ACC112 (cell line): ENCODE measurements at regions not wholly inside any gene's neighbourhood (a gene's known extent, or its start where the extent isn't known, plus 50 kb on each side); places are given as distances from the start of the nearest gene placed in this dataset.
A peak's percentile ranks its signal among the peaks of the same experiment; 100 is the strongest.

Experiments
- H2AFZ ChIP-seq: fragments of 200-600 bp; sonication (generic); one replicate; pipeline ENCODE4 v1.6.0; 2017; ENCODE audit warnings: antibody characterized with exemption, low read length; ENCODE audit not compliant: unreplicated experiment
- H3K27ac ChIP-seq: fragments of 200-600 bp; sonication (generic); 2 replicates; pipeline ENCODE4 v1.5.1; 2014; ENCODE audit warnings: low read depth, mild to moderate bottlenecking, antibody characterized with exemption, low read length, moderate library complexity
- H3K27me3 ChIP-seq: fragments of 200-600 bp; sonication (generic); 2 replicates; pipeline ENCODE4 v1.6.1; 2014; ENCODE audit warnings: mild to moderate bottlenecking, antibody characterized with exemption, low read length, moderate library complexity, mixed read lengths; ENCODE audit not compliant: insufficient read depth
- H3K36me3 ChIP-seq: fragments of 200-600 bp; sonication (generic); 2 replicates; pipeline ENCODE4 v1.6.1; 2016; ENCODE audit warnings: mild to moderate bottlenecking, antibody characterized with exemption, low read length, moderate library complexity, mixed read lengths; ENCODE audit not compliant: insufficient read depth
- H3K4me1 ChIP-seq: fragments of 200-600 bp; sonication (generic); one replicate; pipeline ENCODE4 v1.6.1; 2016; ENCODE audit warnings: low read length, mixed read lengths; ENCODE audit not compliant: insufficient read depth, unreplicated experiment, control insufficient read depth
- H3K4me3 ChIP-seq: fragments of 200-600 bp; sonication (generic); 2 replicates; pipeline ENCODE4 v1.5.1; 2014; ENCODE audit warnings: mild to moderate bottlenecking, low read depth, low read length
- H3K79me2 ChIP-seq: fragments of 200-600 bp; sonication (generic); one replicate; pipeline ENCODE4 v1.6.0; 2016; ENCODE audit warnings: low read length; ENCODE audit not compliant: control insufficient read depth, unreplicated experiment, insufficient read depth

GRCh38 chr6:104579310-104579863 is 280.3 kb downstream of the HACE1 start:
- Histone ChIP-seq H3K36me3 (no peaks in the 10 kb centered on the region), H3K27ac (no peak overlapping the region), H3K4me1 (no peaks in the 10 kb centered on the region), H3K4me3 (no peak overlapping the region), H3K79me2 (no peaks in the 10 kb centered on the region), H3K27me3 (no peaks in the 10 kb centered on the region), H2AFZ (no peak overlapping the region)

- H2AFZ ChIP-seq = no peak overlapping the region
- H3K4me3 ChIP-seq = no peak overlapping the region
- H3K4me1 ChIP-seq = no peaks in the 10 kb centered on the region
- H3K36me3 ChIP-seq = no peaks in the 10 kb centered on the region
- no peak overlapping the region for H3K27ac ChIP-seq
- H3K27me3 ChIP-seq = no peaks in the 10 kb centered on the region
- H3K79me2 ChIP-seq = no peaks in the 10 kb centered on the region
Observed at GRCh38 chr6:104575536-104575935, 284.2 kb downstream of the HACE1 start.

- no peaks in the 10 kb centered on the region for H3K79me2 ChIP-seq
- H3K36me3 ChIP-seq = no peaks in the 10 kb centered on the region
- no peaks in the 10 kb centered on the region for H3K27me3 ChIP-seq
- H2AFZ ChIP-seq = no peak overlapping the region
- no peaks in the 10 kb centered on the region for H3K4me1 ChIP-seq
- no peak overlapping the region for H3K4me3 ChIP-seq
- H3K27ac ChIP-seq = no peak overlapping the region
Observed at GRCh38 chr6:104574135-104574750, 285.5 kb downstream of the HACE1 start.

GRCh38 chr6:104573350-104573749 is 286.4 kb downstream of the HACE1 start:
- H2AFZ ChIP-seq = no peak overlapping the region
- no peaks in the 10 kb centered on the region for H3K79me2 ChIP-seq
- H3K36me3 ChIP-seq = no peaks in the 10 kb centered on the region
- no peak overlapping the region for H3K27ac ChIP-seq
- no peak overlapping the region for H3K4me3 ChIP-seq
- no peaks in the 10 kb centered on the region for H3K4me1 ChIP-seq
- no peaks in the 10 kb centered on the region for H3K27me3 ChIP-seq

- Histone ChIP-seq H3K27me3 (no peaks in the 10 kb centered on the region), H3K79me2 (no peaks in the 10 kb centered on the region), H3K36me3 (no peaks in the 10 kb centered on the region), H3K4me1 (no peaks in the 10 kb centered on the region), H3K4me3 (no peak overlapping the region), H2AFZ (no peak overlapping the region), H3K27ac (no peak overlapping the region)
Observed at GRCh38 chr6:104572901-104573300, 286.8 kb downstream of the HACE1 start.

GRCh38 chr6:104566411-104566810 is 293.3 kb downstream of the HACE1 start:
- Histone ChIP-seq H2AFZ (peak overlapping the region; percentile 17), H3K27ac (no peak overlapping the region), H3K4me3 (no peak overlapping the region), H3K36me3 (no peaks in the 10 kb centered on the region), H3K4me1 (peaks cover 14% of the 10 kb centered on the region), H3K79me2 (no peaks in the 10 kb centered on the region), H3K27me3 (no peaks in the 10 kb centered on the region)

GRCh38 chr6:104563306-104563705 is 296.4 kb downstream of the HACE1 start:
- H3K4me1 ChIP-seq = peaks cover 18% of the 10 kb centered on the region
- no peaks in the 10 kb centered on the region for H3K36me3 ChIP-seq
- no peak overlapping the region for H2AFZ ChIP-seq
- no peaks in the 10 kb centered on the region for H3K79me2 ChIP-seq
- H3K27me3 ChIP-seq = no peaks in the 10 kb centered on the region
- no peak overlapping the region for H3K4me3 ChIP-seq
- H3K27ac ChIP-seq = no peak overlapping the region

- H3K27ac ChIP-seq = no peak overlapping the region
- H3K27me3 ChIP-seq = no peaks in the 10 kb centered on the region
- H3K4me1 ChIP-seq = peaks cover 3% of the 10 kb centered on the region
- no peak overlapping the region for H2AFZ ChIP-seq
- H3K36me3 ChIP-seq = no peaks in the 10 kb centered on the region
- H3K79me2 ChIP-seq = no peaks in the 10 kb centered on the region
- H3K4me3 ChIP-seq = no peak overlapping the region
Observed at GRCh38 chr6:104559435-104560202, 300.1 kb downstream of the HACE1 start.

- Histone ChIP-seq H3K27me3 (peaks cover 5% of the 10 kb centered on the region; the same call in 1 of the 2 replicates), H2AFZ (no peak overlapping the region), H3K27ac (no peak overlapping the region), H3K4me1 (peaks cover 3% of the 10 kb centered on the region), H3K36me3 (no peaks in the 10 kb centered on the region), H3K79me2 (no peaks in the 10 kb centered on the region), H3K4me3 (no peak overlapping the region)
Observed at GRCh38 chr6:104558746-104559145, 301.0 kb downstream of the HACE1 start.

GRCh38 chr6:104548297-104548696 is 311.4 kb downstream of the HACE1 start:
- H3K36me3 ChIP-seq = no peaks in the 10 kb centered on the region
- no peaks in the 10 kb centered on the region for H3K4me1 ChIP-seq
- H2AFZ ChIP-seq = no peak overlapping the region
- no peak overlapping the region for H3K27ac ChIP-seq
- H3K79me2 ChIP-seq = no peaks in the 10 kb centered on the region
- H3K27me3 ChIP-seq = no peaks in the 10 kb centered on the region
- H3K4me3 ChIP-seq = no peak overlapping the region

GRCh38 chr6:104541411-104541810 is 318.3 kb downstream of the HACE1 start:
- Histone ChIP-seq H3K27ac (no peak overlapping the region), H3K4me1 (peaks cover 9% of the 10 kb centered on the region), H3K27me3 (no peaks in the 10 kb centered on the region), H3K79me2 (no peaks in the 10 kb centered on the region), H3K36me3 (no peaks in the 10 kb centered on the region), H2AFZ (no peak overlapping the region), H3K4me3 (no peak overlapping the region)
